ENCODE measurements at regions not wholly inside any gene's neighbourhood (a gene's known extent, or its start where the extent isn't known, plus 50 kb on each side); places are given as distances from the start of the nearest gene placed in this dataset.
"Not testable (repeated sequence)": the region's sequence is repeated elsewhere in the genome, so short reads cannot be mapped to it uniquely, and the experiment has no call there.

DNA sequence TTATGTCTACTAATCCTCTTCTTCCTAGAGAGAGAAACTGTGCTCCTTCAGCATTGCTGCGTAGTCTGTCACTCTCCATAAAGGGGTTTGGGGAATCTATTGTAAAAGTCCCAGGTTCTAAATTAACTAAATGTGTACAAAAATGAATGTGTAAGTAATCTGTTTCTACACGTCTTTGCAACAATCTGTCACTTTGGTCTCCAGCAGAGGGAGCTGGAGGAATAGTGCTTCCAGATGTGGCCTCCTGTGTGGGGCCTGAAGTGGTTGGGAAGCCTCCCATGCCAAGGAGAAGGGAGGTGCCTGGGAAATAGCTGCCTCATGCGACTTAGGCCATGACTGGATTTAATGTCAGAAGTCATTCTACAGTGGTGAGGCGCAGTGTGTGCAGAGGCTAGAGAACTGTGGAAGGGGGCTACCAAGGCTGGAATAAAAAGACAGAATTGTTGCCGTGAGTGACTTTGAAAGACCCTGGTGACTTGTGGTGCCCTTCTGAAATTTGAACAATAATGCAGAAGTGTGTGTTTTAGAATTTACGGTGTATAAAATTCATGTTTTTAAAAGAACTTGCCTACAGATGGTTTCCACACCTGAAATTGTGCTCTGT lies 54.5 kb upstream of the UXS1 start:
- TF ChIP-seq CTCF (conservative IDR thresholded peaks at IDR 0.05; ENCODE audit: low read length), result peak; percentile 38
- TF ChIP-seq EZH2phosphoT487 (IDR thresholded peaks at IDR 0.05; ENCODE audit: borderline replicate concordance), result not testable (repeated sequence)
